Spleen (tissue), 11 donors: ENCODE measurements at regions not wholly inside any gene's neighbourhood (a gene's known extent, or its start where the extent isn't known, plus 50 kb on each side); places are given as distances from the start of the nearest gene placed in this dataset.

Experiments used
- DNase-seq: peaks from one replicate; pipeline ENCODE4 v3.0.0-alpha.2; 2020
- H3K27ac ChIP-seq, 8 donors: fragments of 200-600 bp; sonication (generic) in 7 of 8; 1 replicate in 4 of 8; 2 replicates in 4 of 8; pipeline versions ENCODE4 v1.5.0 to v1.8.0; 2016 to 2021; ENCODE audit warnings: inconsistent platforms in 4 of 8, mild to moderate bottlenecking in 4 of 8, moderate library complexity in 1 of 8
- H3K27me3 ChIP-seq, 7 donors: fragments of 200-600 bp; sonication (generic) in 6 of 7; replicated peaks in 1 of 7; 1 replicate in 4 of 7; 2 replicates in 3 of 7; pipeline versions ENCODE4 v1.5.0 to v1.8.0; 2016 to 2021; ENCODE audit warnings: inconsistent platforms in 3 of 7, mild to moderate bottlenecking in 1 of 7
- H3K36me3 ChIP-seq, 6 donors: fragments of 200-600 bp; sonication (generic) in 5 of 6; 1 replicate in 4 of 6; 2 replicates in 2 of 6; pipeline versions ENCODE4 v1.5.0 to v1.8.0; 2016 to 2021; ENCODE audit warnings: inconsistent platforms in 2 of 6
- H3K4me1 ChIP-seq, 6 donors: fragments of 200-600 bp; sonication (generic) in 5 of 6; 1 replicate in 3 of 6; 2 replicates in 3 of 6; pipeline versions ENCODE4 v1.5.0 to v1.8.0; 2016 to 2021; ENCODE audit warnings: inconsistent platforms in 3 of 6
- H3K4me3 ChIP-seq, 8 donors: fragments of 200-600 bp; sonication (generic) in 7 of 8; 1 replicate in 4 of 8; 2 replicates in 4 of 8; pipeline versions ENCODE4 v1.5.0 to v1.8.0; 2016 to 2021; ENCODE audit warnings: inconsistent platforms in 4 of 8, mild to moderate bottlenecking in 4 of 8, moderate library complexity in 2 of 8
- H3K9me3 ChIP-seq, 8 donors: fragments of 200-600 bp; sonication (generic) in 7 of 8; 1 replicate in 4 of 8; 2 replicates in 4 of 8; pipeline versions ENCODE4 v1.5.0 to v1.8.0; 2016 to 2021; ENCODE audit warnings: inconsistent platforms in 4 of 8
- CTCF ChIP-seq, 11 experiments: fragments of 200-600 bp in 7 of 11; fragments of 450-650 bp in 4 of 11; sonication (generic) in 4 of 11; IDR thresholded peaks in 8 of 11; conservative IDR thresholded peaks in 3 of 11; 1 replicate in 7 of 11; 2 replicates in 4 of 11; pipeline versions ENCODE4 v1.4.0 to v1.8.0; 2016 to 2021; ENCODE audit warnings: antibody characterized with exemption in 11 of 11, inconsistent platforms in 4 of 11, mild to moderate bottlenecking in 1 of 11
- POLR2A ChIP-seq, 3 donors: fragments of 450-650 bp; IDR thresholded peaks; one replicate each; pipeline ENCODE4 v1.5.1; 2017; ENCODE audit warnings: antibody characterized with exemption in 3 of 3, mild to moderate bottlenecking in 1 of 3
- POLR2AphosphoS5 ChIP-seq, 3 donors: sonication (generic); formaldehyde crosslinking; IDR thresholded peaks; one replicate each; pipeline ENCODE4 v1.5.1; 2017; ENCODE audit warnings: antibody characterized with exemption in 3 of 3
- WGBS, 5 donors: extraction: QIAGEN DNeasy Blood & Tissue Kit in 3 of 5; methylation state at CpG; one replicate each; pipeline versions ENCODE4 v1.1.5 to v1.1.7; 2013 to 2018; 5-methylcytosine and 5-hydroxymethylcytosine counted together
- intact Hi-C: fragments of 100-400 bp; cut with DNase I; formaldehyde crosslinking; loops from one replicate; pipeline ENCODE4 v1.15.0; 2023; ENCODE audit warnings: low total_unique reads
- donor health status: healthy with polysubstance abuse.
- donor health status: DM: no; HTN: no; CAD: no; lungs with moderate emphysema.
- donor health status: DM: no; HTN: no; CAD: no.
- donor health status: Bipolar disorder and iron deficiency.
- donor health status: healthy.
- donor health status: DM: no; HTN: no; CAD: no.
- donor health status: DM: yes; HTN: yes; CAD: no.

- 68 to 79% (median 73%) methylated on average over 2 of the region's 2 CpGs for WGBS, 5 donors
- no peak for DNase-seq
- H3K4me3 ChIP-seq, result no peak overlapping the region
These were observed 266.6 kb upstream of the BTBD3 start for GRCh38 chr20:11651138-11651537.

DNA sequence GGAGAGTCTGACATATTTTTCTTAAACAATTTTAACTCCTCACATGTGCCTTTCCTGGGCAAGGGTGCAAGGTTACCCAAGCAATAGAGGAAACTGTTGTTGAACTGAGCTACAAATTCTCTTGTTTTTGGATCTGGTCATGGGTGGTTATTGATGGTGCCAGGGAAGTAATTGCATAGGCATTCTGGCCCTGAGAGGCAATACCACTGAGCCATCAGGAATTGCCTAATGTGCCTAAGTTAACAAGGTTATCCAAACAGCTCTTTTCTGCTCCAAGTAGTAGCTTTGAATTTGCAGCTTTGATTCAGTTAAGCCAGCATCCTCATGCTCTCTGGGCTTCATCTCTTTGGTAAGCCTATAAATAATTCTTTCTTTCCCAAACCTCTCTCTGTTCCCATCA is 266.0 kb upstream of the BTBD3 start:
- no peak overlapping the region for H3K27ac ChIP-seq
- no peaks in the 10 kb centered on the region for H3K36me3 ChIP-seq
- peaks cover 0 to 13% (median 10%) of the 10 kb centered on the region in 8 donors for H3K9me3 ChIP-seq
- no peak for TF ChIP-seq POLR2A (IDR thresholded peaks at IDR 0.05)
- TF ChIP-seq POLR2AphosphoS5 (IDR thresholded peaks at IDR 0.05), result no peak
- no peak for TF ChIP-seq CTCF (IDR thresholded peaks at IDR 0.05 in 8 of 11, conservative IDR thresholded peaks at IDR 0.05 in 3 of 11)
- H3K4me3 ChIP-seq, result no peak overlapping the region
- H3K27me3 ChIP-seq, result no peaks in the 10 kb centered on the region
- no peaks in the 10 kb centered on the region for H3K4me1 ChIP-seq
- intact Hi-C loops, result no loop called here
- DNase-seq, result no peak

More at GRCh38 chr20:11651138-11651537, 266.6 kb upstream of the BTBD3 start:
- H3K9me3 ChIP-seq, result peaks cover 0 to 18% (median 10%) of the 10 kb centered on the region in 8 donors
- H3K36me3 ChIP-seq, result no peaks in the 10 kb centered on the region
- H3K27me3 ChIP-seq, result no peaks in the 10 kb centered on the region
- TF ChIP-seq POLR2AphosphoS5 (IDR thresholded peaks at IDR 0.05), result no peak
- no peak overlapping the region for H3K27ac ChIP-seq
- intact Hi-C loops, result no loop called here
- H3K4me1 ChIP-seq, result no peaks in the 10 kb centered on the region

- Histone ChIP-seq H3K27me3 (no peaks in the 10 kb centered on the region), H3K4me1 (no peaks in the 10 kb centered on the region), H3K36me3 (no peaks in the 10 kb centered on the region), H3K9me3 (peaks cover 0 to 8% (median 6%) of the 10 kb centered on the region in 8 donors), H3K27ac (no peak overlapping the region), H3K4me3 (no peak overlapping the region)
- intact Hi-C loops, result no loop called here
- TF ChIP-seq POLR2A (IDR thresholded peaks at IDR 0.05), result no peak
- no peak for TF ChIP-seq POLR2AphosphoS5 (IDR thresholded peaks at IDR 0.05)
- no peak for TF ChIP-seq CTCF (IDR thresholded peaks at IDR 0.05 in 8 of 11, conservative IDR thresholded peaks at IDR 0.05 in 3 of 11)
- DNase-seq, result no peak
- WGBS, 5 donors, result 64 to 71% (median 69%) methylated on average over 3 of the region's 3 CpGs
These were observed 265.6 kb upstream of the BTBD3 start for GRCh38 chr20:11652128-11652527.

DNA sequence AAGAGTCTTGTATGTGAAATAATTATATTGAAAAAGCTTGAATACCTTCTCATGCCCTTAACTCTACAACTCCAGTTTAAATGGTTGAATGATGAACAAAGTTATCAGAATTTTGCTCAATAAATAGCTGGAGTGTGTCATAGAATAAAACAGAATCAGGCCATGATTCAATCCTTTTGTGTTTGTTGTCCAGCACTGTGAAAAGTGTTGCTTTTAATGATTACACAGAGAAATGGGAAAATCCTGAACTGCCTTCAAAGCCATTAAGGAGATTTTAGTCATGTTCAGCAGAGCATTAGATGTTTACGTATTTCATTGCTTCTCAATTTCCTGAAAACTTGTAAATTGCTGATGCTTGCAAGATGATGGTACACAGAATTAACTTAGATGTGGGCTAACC is 262.9 kb upstream of the BTBD3 start:
- WGBS, 5 donors, result 78 to 93% (median 87%) methylated on average over 1 of the region's 1 CpG
- intact Hi-C loops, result no loop called here

More for the DNA sequence above, 262.9 kb upstream of the BTBD3 start:
- no peaks in the 10 kb centered on the region for H3K4me1 ChIP-seq
- DNase-seq, result no peak
- no peak for TF ChIP-seq CTCF (IDR thresholded peaks at IDR 0.05 in 8 of 11, conservative IDR thresholded peaks at IDR 0.05 in 3 of 11)
- H3K9me3 ChIP-seq, result peaks cover 0 to 3% (median 0%) of the 10 kb centered on the region in 8 donors
- no peak overlapping the region for H3K27ac ChIP-seq
- no peak overlapping the region for H3K4me3 ChIP-seq
- H3K36me3 ChIP-seq, result no peaks in the 10 kb centered on the region
- no peaks in the 10 kb centered on the region for H3K27me3 ChIP-seq
